CD14-positive monocyte (primary cell): ENCODE measurements at regions not wholly inside any gene's neighbourhood (a gene's known extent, or its start where the extent isn't known, plus 50 kb on each side); places are given as distances from the start of the nearest gene placed in this dataset.
A peak's percentile ranks its signal among the peaks of the same experiment; 100 is the strongest.

Experiments
- DNase-seq, 3 donors: peaks; one replicate each; pipeline ENCODE4 v3.0.0-alpha.2; 2011 to 2022
- H2AFZ ChIP-seq: 2 replicates; pipeline ENCODE4 v1.6.0; 2012; ENCODE audit warnings: mild to moderate bottlenecking, low read depth, low read length, inconsistent platforms; ENCODE audit not compliant: insufficient read depth, poor library complexity, severe bottlenecking
- H3K27ac ChIP-seq, 2 donors: 1 replicate in 1 of 2; 2 replicates in 1 of 2; pipeline ENCODE4 v1.5.1; 2012 to 2013; ENCODE audit warnings: low read length in 2 of 2, control low read depth in 1 of 2, inconsistent platforms in 1 of 2, low read depth in 1 of 2, mild to moderate bottlenecking in 1 of 2
- H3K27me3 ChIP-seq, 2 donors: one replicate each; pipeline versions ENCODE4 v1.6.0 to v1.6.1; 2011 to 2013; ENCODE audit warnings: low read length in 2 of 2; ENCODE audit not compliant: control insufficient read depth in 2 of 2, insufficient read depth in 2 of 2
- H3K36me3 ChIP-seq, 2 donors: replicated peaks in 1 of 2; 1 replicate in 1 of 2; 2 replicates in 1 of 2; pipeline versions ENCODE4 v1.5.1 to v1.6.1; 2012 to 2013; ENCODE audit warnings: low read length in 2 of 2, control low read depth in 1 of 2, inconsistent platforms in 1 of 2, mild to moderate bottlenecking in 1 of 2; ENCODE audit not compliant: insufficient read depth in 2 of 2, control insufficient read depth in 1 of 2
- H3K4me1 ChIP-seq, 2 donors: 1 replicate in 1 of 2; 2 replicates in 1 of 2; pipeline versions ENCODE4 v1.5.1 to v1.6.1; 2012 to 2013; ENCODE audit warnings: low read length in 2 of 2, control low read depth in 1 of 2, inconsistent platforms in 1 of 2, mild to moderate bottlenecking in 1 of 2, moderate library complexity in 1 of 2; ENCODE audit not compliant: insufficient read depth in 2 of 2, control insufficient read depth in 1 of 2
- H3K4me2 ChIP-seq: replicated peaks from 2 replicates; pipeline ENCODE3; 2012; ENCODE audit warnings: low read length, moderate library complexity, mild to moderate bottlenecking; ENCODE audit not compliant: poor library complexity, severe bottlenecking; ENCODE audit errors: extremely low read depth
- H3K4me3 ChIP-seq, 3 experiments: fragments of 200-600 bp in 1 of 3; sonication (generic) in 1 of 3; replicated peaks in 1 of 3; 1 replicate in 2 of 3; 2 replicates in 1 of 3; pipeline ENCODE4 v1.5.1; 2011 to 2013; ENCODE audit warnings: low read length in 3 of 3, mild to moderate bottlenecking in 3 of 3, control low read depth in 2 of 3, low read depth in 2 of 3, inconsistent platforms in 1 of 3, moderate library complexity in 1 of 3
- H3K79me2 ChIP-seq: 2 replicates; pipeline ENCODE4 v1.6.0; 2012; ENCODE audit warnings: mild to moderate bottlenecking, control low read depth, inconsistent platforms, low read length, moderate library complexity; ENCODE audit not compliant: insufficient read depth
- H3K9ac ChIP-seq: 2 replicates; pipeline ENCODE4 v1.6.0; 2017; ENCODE audit warnings: low read length, mild to moderate bottlenecking; ENCODE audit not compliant: insufficient read depth, poor library complexity, severe bottlenecking
- H3K9me3 ChIP-seq, 2 donors: replicated peaks in 1 of 2; 1 replicate in 1 of 2; 2 replicates in 1 of 2; pipeline versions ENCODE4 v1.5.1 to v1.6.1; 2012 to 2013; ENCODE audit warnings: low read length in 2 of 2, control low read depth in 1 of 2; ENCODE audit not compliant: control insufficient read depth in 1 of 2, insufficient read depth in 1 of 2
- H4K20me1 ChIP-seq: 2 replicates; pipeline ENCODE4 v1.6.0; 2012; ENCODE audit warnings: mild to moderate bottlenecking, low read length, control low read depth, moderate library complexity; ENCODE audit not compliant: insufficient read depth
- H3K27ac Mint-ChIP-seq, 7 donors: one replicate each; pipeline ENCODE4 v1.8.0; 2020; ENCODE audit warnings: mild to moderate bottlenecking in 7 of 7, mixed read lengths in 7 of 7, moderate library complexity in 6 of 7, inconsistent platforms in 2 of 7
- H3K27me3 Mint-ChIP-seq, 3 donors: one replicate each; pipeline ENCODE4 v1.8.0; 2021 to 2022; ENCODE audit warnings: low read depth in 3 of 3, mild to moderate bottlenecking in 3 of 3, mixed read lengths in 3 of 3, moderate library complexity in 3 of 3, inconsistent platforms in 1 of 3
- H3K36me3 Mint-ChIP-seq, 2 donors: one replicate each; pipeline ENCODE4 v1.8.0; 2020; ENCODE audit warnings: mixed read lengths in 2 of 2, inconsistent platforms in 1 of 2, mild to moderate bottlenecking in 1 of 2
- H3K4me1 Mint-ChIP-seq: one replicate; pipeline ENCODE4 v1.8.0; 2020; ENCODE audit warnings: mild to moderate bottlenecking, mixed read lengths
- H3K4me3 Mint-ChIP-seq, 2 donors: one replicate each; pipeline ENCODE4 v1.8.0; 2020; ENCODE audit warnings: mild to moderate bottlenecking in 2 of 2, mixed read lengths in 2 of 2, moderate library complexity in 1 of 2
- H3K9me3 Mint-ChIP-seq, 7 donors: one replicate each; pipeline ENCODE4 v1.8.0; 2020 to 2022; ENCODE audit warnings: mixed read lengths in 7 of 7, mild to moderate bottlenecking in 6 of 7, moderate library complexity in 6 of 7, inconsistent platforms in 2 of 7
- WGBS: methylation state at CpG from one replicate; pipeline ENCODE4 v1.1.5; 2013; ENCODE audit warnings: missing lambda C conversion rate; ENCODE audit not compliant: insufficient coverage; 5-methylcytosine and 5-hydroxymethylcytosine counted together
- intact Hi-C, 2 donors: fragments of 100-400 bp; cut with micrococcal nuclease; formaldehyde crosslinking; loops; one replicate each; pipeline versions ENCODE4 v1.15.0 to v1.15.1; 2023
- TF ChIP-seq, protein P1 (sequence below): fragments of 200-600 bp; IDR thresholded peaks from one replicate; pipeline ENCODE4 v1.8.0; 2022; ENCODE audit warnings: antibody characterized with exemption, mild to moderate bottlenecking

- H3K36me3 Mint-ChIP-seq, result no peaks in the 10 kb centered on the region
- H3K36me3 ChIP-seq, result no peaks in the 10 kb centered on the region
Measured at GRCh38 chr12:96130396-96131059, 63.6 kb upstream of the ELK3 start.

DNA sequence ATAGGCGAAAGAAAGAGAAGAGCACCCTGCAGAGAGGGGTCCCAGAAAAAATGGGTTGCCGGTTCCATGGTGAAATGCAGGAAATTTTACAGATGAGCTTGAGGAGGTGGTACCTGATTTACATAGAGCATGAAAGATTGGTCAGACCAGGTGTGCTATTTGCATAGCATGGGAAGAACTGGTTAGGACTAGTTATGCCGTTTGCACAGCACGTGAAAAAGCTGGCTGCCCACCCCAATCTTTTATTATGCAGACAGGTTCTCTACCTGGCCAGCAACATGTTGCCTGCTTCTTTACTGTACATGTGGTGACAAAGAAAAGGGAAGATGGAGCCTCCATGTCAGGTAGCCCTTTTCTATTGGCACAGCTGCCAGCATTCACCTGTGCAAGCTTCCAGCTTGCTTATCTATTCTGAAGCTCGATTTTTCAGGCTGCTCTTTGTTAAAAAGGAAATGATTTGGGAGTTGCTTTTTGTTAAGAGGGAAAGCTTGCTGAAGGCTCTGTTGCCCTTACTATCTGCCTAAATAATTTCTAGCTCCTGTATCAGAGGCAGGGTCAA is 62.9 kb upstream of the ELK3 start:
- Histone ChIP-seq H3K27me3 (no peaks in the 10 kb centered on the region), H3K36me3 (no peaks in the 10 kb centered on the region), H3K4me2 (no peak overlapping the region), H3K27ac (no peak overlapping the region), H3K79me2 (no peaks in the 10 kb centered on the region), H2AFZ (no peak overlapping the region), H3K9me3 (no peaks in the 10 kb centered on the region), H3K4me1 (peaks cover 8 to 14% of the 10 kb centered on the region in 2 donors), H3K4me3 (no peak overlapping the region), H3K9ac (no peak overlapping the region), H4K20me1 (no peaks in the 10 kb centered on the region)
- Mint-ChIP-seq H3K4me1 (peaks cover 24% of the 10 kb centered on the region), H3K27me3 (peaks cover 0 to 5% (median 0%) of the 10 kb centered on the region in 3 donors), H3K9me3 (peaks cover 0 to 2% (median 0%) of the 10 kb centered on the region in 7 donors), H3K27ac (peak overlapping the region in 2 of 7 donors; percentile 1 to 7), H3K36me3 (no peaks in the 10 kb centered on the region), H3K4me3 (no peak overlapping the region)
- 96% methylated on average over 3 of the region's 5 CpGs for WGBS
- DNase-seq, result no peak
- TF ChIP-seq, protein P1, sequence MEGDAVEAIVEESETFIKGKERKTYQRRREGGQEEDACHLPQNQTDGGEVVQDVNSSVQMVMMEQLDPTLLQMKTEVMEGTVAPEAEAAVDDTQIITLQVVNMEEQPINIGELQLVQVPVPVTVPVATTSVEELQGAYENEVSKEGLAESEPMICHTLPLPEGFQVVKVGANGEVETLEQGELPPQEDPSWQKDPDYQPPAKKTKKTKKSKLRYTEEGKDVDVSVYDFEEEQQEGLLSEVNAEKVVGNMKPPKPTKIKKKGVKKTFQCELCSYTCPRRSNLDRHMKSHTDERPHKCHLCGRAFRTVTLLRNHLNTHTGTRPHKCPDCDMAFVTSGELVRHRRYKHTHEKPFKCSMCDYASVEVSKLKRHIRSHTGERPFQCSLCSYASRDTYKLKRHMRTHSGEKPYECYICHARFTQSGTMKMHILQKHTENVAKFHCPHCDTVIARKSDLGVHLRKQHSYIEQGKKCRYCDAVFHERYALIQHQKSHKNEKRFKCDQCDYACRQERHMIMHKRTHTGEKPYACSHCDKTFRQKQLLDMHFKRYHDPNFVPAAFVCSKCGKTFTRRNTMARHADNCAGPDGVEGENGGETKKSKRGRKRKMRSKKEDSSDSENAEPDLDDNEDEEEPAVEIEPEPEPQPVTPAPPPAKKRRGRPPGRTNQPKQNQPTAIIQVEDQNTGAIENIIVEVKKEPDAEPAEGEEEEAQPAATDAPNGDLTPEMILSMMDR, result no peak
- intact Hi-C loops, result loop anchor here in 1 of 2 donors (5.0 kb wide), 1 partner anchor 69 kb away; no protein-coding TSS in a partner anchor

More at GRCh38 chr12:96130396-96131059, 63.6 kb upstream of the ELK3 start:
- H3K4me3 ChIP-seq, result no peak overlapping the region
- peaks cover 0 to 2% (median 0%) of the 10 kb centered on the region in 7 donors for H3K9me3 Mint-ChIP-seq
- no peaks in the 10 kb centered on the region for H3K27me3 ChIP-seq
- TF ChIP-seq, protein P1, result no peak
- WGBS, result 96% methylated on average over 12 of the region's 15 CpGs
- H3K27ac ChIP-seq, result no peak overlapping the region
- no peak overlapping the region for H3K4me2 ChIP-seq
- H3K27me3 Mint-ChIP-seq, result peaks cover 0 to 5% (median 0%) of the 10 kb centered on the region in 3 donors
- peaks cover 4 to 14% of the 10 kb centered on the region in 2 donors for H3K4me1 ChIP-seq
- no peaks in the 10 kb centered on the region for H4K20me1 ChIP-seq
- intact Hi-C loops, result loop anchor here in 1 of 2 donors (5.0 kb wide), 1 partner anchor 68 kb away; no protein-coding TSS in a partner anchor
- no peaks in the 10 kb centered on the region for H3K79me2 ChIP-seq
- H2AFZ ChIP-seq, result no peak overlapping the region
- DNase-seq, result no peak
- H3K27ac Mint-ChIP-seq, result no peak overlapping the region
- no peak overlapping the region for H3K4me3 Mint-ChIP-seq
- H3K9ac ChIP-seq, result no peak overlapping the region
- H3K9me3 ChIP-seq, result no peaks in the 10 kb centered on the region
- peaks cover 22% of the 10 kb centered on the region for H3K4me1 Mint-ChIP-seq
